NCI-H2196 (cell line): ENCODE measurements at regions not wholly inside any gene's neighbourhood (a gene's known extent, or its start where the extent isn't known, plus 50 kb on each side); places are given as distances from the start of the nearest gene placed in this dataset.

Experiments
- DNase-seq: peaks from one replicate; lab custom pipeline; 2025; ENCODE audit not compliant: unreplicated experiment; lab: John Stamatoyannopoulos, UW

GRCh38 chr2:181114021-181114420 is 133.6 kb downstream of the UBE2E3 start:
- no peak for DNase-seq

- DNase-seq: no peak
Observed at GRCh38 chr2:181116261-181116660, 135.9 kb downstream of the UBE2E3 start.

- DNase-seq: no peak
Observed at GRCh38 chr2:181117206-181117925, 137.0 kb downstream of the UBE2E3 start.

- DNase-seq: no peak
Observed at GRCh38 chr2:181120625-181121024, 140.2 kb downstream of the UBE2E3 start.

GRCh38 chr2:181121996-181122395 is 141.6 kb downstream of the UBE2E3 start:
- DNase-seq: no peak

GRCh38 chr2:181122601-181123000 is 142.2 kb downstream of the UBE2E3 start:
- no peak for DNase-seq

- DNase-seq: no peak
Observed at GRCh38 chr2:181123798-181124231, 143.4 kb downstream of the UBE2E3 start.

- DNase-seq: no peak
Observed at GRCh38 chr2:181124497-181124896, 144.1 kb downstream of the UBE2E3 start.

GRCh38 chr2:181125359-181125758 is 145.0 kb downstream of the UBE2E3 start:
- DNase-seq: no peak

GRCh38 chr2:181126311-181126868 is 146.0 kb downstream of the UBE2E3 start:
- DNase-seq: no peak

GRCh38 chr2:181128199-181128598 is 147.8 kb downstream of the UBE2E3 start:
- DNase-seq: no peak

- DNase-seq: no peak
Observed at GRCh38 chr2:181129364-181130056, 149.1 kb downstream of the UBE2E3 start.

GRCh38 chr2:181130686-181131085 is 150.3 kb downstream of the UBE2E3 start:
- DNase-seq: no peak

- no peak for DNase-seq
Observed at GRCh38 chr2:181131584-181131983, 151.2 kb downstream of the UBE2E3 start.

- no peak for DNase-seq
Observed at GRCh38 chr2:181138816-181139215, 158.4 kb downstream of the UBE2E3 start.

GRCh38 chr2:181139831-181140230 is 159.4 kb downstream of the UBE2E3 start:
- no peak for DNase-seq

GRCh38 chr2:181140414-181140813 is 160.0 kb downstream of the UBE2E3 start:
- no peak for DNase-seq

- no peak for DNase-seq
Observed at GRCh38 chr2:181140928-181141327, 160.5 kb downstream of the UBE2E3 start.

- no peak for DNase-seq
Observed at GRCh38 chr2:181141676-181142075, 161.3 kb downstream of the UBE2E3 start.

GRCh38 chr2:181142514-181142913 is 162.1 kb downstream of the UBE2E3 start:
- no peak for DNase-seq

- DNase-seq: no peak
Observed at GRCh38 chr2:181143790-181144300, 163.4 kb downstream of the UBE2E3 start.

- DNase-seq: no peak
Observed at GRCh38 chr2:181145645-181146044, 165.2 kb downstream of the UBE2E3 start.
